ENCODE measurements at regions not wholly inside any gene's neighbourhood (a gene's known extent, or its start where the extent isn't known, plus 50 kb on each side); places are given as distances from the start of the nearest gene placed in this dataset.

DNA sequence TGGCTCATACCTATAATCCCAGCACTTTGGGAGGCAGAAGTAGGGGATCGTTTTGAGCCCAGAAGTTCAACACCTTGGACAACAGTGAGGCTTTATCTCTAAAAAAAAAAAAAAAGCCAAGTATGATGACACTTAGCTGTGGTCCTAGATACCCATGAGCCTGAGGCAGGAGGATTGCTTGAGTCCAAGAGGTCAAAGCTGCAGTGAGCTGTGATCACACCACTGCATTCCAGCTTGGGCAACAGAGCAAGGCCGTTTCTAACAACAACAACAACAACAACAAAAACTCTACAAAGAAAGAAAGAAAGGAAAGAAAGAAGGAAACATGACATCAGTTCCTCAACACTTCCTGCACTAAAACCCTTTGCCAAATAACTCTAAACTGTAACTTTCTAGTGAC lies 265.1 kb upstream of the DACH1 start:
- Histone ChIP-seq H3K4me3 (no peak overlapping the region), H3K36me3 (no peaks in the 10 kb centered on the region), H3K27ac (no peak overlapping the region), H3K4me1 (ENCODE audit: insufficient read depth) (no peaks in the 10 kb centered on the region), H3K27me3 (no peaks in the 10 kb centered on the region), H3K9me3 (no peaks in the 10 kb centered on the region)
- no peak for DNase-seq
- TF ChIP-seq EP300 (IDR thresholded peaks at IDR 0.05) (no peak), POLR2A (IDR thresholded peaks at IDR 0.05) (no peak)
- TF ChIP-seq, protein P1, sequence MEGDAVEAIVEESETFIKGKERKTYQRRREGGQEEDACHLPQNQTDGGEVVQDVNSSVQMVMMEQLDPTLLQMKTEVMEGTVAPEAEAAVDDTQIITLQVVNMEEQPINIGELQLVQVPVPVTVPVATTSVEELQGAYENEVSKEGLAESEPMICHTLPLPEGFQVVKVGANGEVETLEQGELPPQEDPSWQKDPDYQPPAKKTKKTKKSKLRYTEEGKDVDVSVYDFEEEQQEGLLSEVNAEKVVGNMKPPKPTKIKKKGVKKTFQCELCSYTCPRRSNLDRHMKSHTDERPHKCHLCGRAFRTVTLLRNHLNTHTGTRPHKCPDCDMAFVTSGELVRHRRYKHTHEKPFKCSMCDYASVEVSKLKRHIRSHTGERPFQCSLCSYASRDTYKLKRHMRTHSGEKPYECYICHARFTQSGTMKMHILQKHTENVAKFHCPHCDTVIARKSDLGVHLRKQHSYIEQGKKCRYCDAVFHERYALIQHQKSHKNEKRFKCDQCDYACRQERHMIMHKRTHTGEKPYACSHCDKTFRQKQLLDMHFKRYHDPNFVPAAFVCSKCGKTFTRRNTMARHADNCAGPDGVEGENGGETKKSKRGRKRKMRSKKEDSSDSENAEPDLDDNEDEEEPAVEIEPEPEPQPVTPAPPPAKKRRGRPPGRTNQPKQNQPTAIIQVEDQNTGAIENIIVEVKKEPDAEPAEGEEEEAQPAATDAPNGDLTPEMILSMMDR (IDR thresholded peaks at IDR 0.05): no peak
- intact Hi-C loops (cut with DNase I): no loop called here
- WGBS, 3 donors: 34 to 63% (median 35%) methylated on average over 2 of the region's 2 CpGs

GRCh38 chr13:72129117-72129516 lies 262.1 kb upstream of the DACH1 start:
- Histone ChIP-seq H3K27ac (no peak overlapping the region), H3K9me3 (no peaks in the 10 kb centered on the region), H3K4me3 (no peak overlapping the region), H3K27me3 (no peaks in the 10 kb centered on the region), H3K4me1 (ENCODE audit: insufficient read depth) (no peaks in the 10 kb centered on the region), H3K36me3 (no peaks in the 10 kb centered on the region)
- TF ChIP-seq EP300 (IDR thresholded peaks at IDR 0.05) (no peak), POLR2A (IDR thresholded peaks at IDR 0.05) (no peak)
- TF ChIP-seq, protein P1 (IDR thresholded peaks at IDR 0.05): no peak
- 70 to 74% (median 72%) methylated on average over 3 of the region's 3 CpGs for WGBS, 3 donors
- DNase-seq: no peak
- intact Hi-C loops (cut with DNase I): no loop called here

- TF ChIP-seq EP300 (IDR thresholded peaks at IDR 0.05) (no peak), POLR2A (IDR thresholded peaks at IDR 0.05) (no peak)
- TF ChIP-seq, protein P1 (IDR thresholded peaks at IDR 0.05): no peak
- no peak for DNase-seq
- intact Hi-C loops (cut with DNase I): no loop called here
- WGBS, 3 donors: 80 to 90% (median 80%) methylated on average over 1 of the region's 1 CpG
- H3K4me3 ChIP-seq: no peak overlapping the region
- H3K36me3 ChIP-seq: no peaks in the 10 kb centered on the region
- H3K27ac ChIP-seq: no peak overlapping the region
- no peaks in the 10 kb centered on the region for H3K27me3 ChIP-seq
- no peaks in the 10 kb centered on the region for H3K4me1 ChIP-seq (ENCODE audit: insufficient read depth)
- no peaks in the 10 kb centered on the region for H3K9me3 ChIP-seq
These were observed 260.0 kb upstream of the DACH1 start for GRCh38 chr13:72127031-72127430.

DNA sequence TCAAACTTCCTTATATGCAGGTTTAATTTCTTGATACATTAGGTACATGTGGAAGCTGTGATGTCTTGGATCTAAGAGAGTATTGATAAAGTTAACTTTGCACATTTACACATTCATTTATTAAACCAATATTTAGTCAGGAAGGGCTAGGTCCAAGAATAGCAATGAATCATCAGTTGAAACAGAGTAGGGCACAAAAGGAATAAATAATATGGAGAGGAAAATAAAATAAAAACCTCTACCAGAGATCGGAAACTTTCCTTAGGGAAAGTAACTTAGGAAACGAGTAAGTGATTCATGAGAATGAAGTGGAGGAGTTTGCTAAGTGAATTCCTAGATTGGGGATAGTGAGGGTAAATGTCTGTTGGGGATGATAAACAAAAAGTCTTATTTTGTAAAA lies 259.4 kb upstream of the DACH1 start:
- no peak overlapping the region for H3K4me3 ChIP-seq
- H3K27ac ChIP-seq: no peak overlapping the region
- H3K9me3 ChIP-seq: no peaks in the 10 kb centered on the region
- 27 to 32% (median 28%) methylated on average over 2 of the region's 2 CpGs for WGBS, 3 donors
- intact Hi-C loops (cut with DNase I): no loop called here
- no peaks in the 10 kb centered on the region for H3K4me1 ChIP-seq (ENCODE audit: insufficient read depth)
- H3K27me3 ChIP-seq: no peaks in the 10 kb centered on the region
- no peak for DNase-seq
- no peak for TF ChIP-seq POLR2A (IDR thresholded peaks at IDR 0.05)
- TF ChIP-seq, protein P1 (IDR thresholded peaks at IDR 0.05): no peak
- TF ChIP-seq EP300 (IDR thresholded peaks at IDR 0.05): no peak
- no peaks in the 10 kb centered on the region for H3K36me3 ChIP-seq

DNA sequence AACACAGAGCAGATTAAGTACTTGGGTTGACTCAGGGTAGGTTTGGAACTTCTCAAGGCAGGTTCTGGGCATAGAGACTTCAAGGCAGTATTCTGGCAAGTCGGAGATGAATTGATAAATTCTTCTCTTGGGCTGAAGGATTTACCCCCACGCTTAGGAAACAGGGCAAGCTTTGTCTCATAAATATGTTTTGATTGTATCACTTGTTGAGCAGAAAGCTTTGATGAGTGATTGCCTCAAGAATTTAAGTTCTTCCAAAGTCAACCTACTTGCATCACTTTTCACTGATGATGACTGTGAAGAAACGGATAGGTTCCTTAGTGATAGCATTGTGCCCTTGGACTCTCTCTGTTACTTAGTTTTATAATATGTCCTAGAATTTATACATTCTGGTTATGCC lies 258.6 kb upstream of the DACH1 start:
- intact Hi-C loops (cut with DNase I): no loop called here
- no peak for DNase-seq
- no peak overlapping the region for H3K4me3 ChIP-seq
- no peaks in the 10 kb centered on the region for H3K36me3 ChIP-seq
- no peaks in the 10 kb centered on the region for H3K9me3 ChIP-seq
- WGBS, 3 donors: 80 to 83% (median 82%) methylated on average over 3 of the region's 3 CpGs
- H3K27me3 ChIP-seq: no peaks in the 10 kb centered on the region
- H3K27ac ChIP-seq: no peak overlapping the region
- H3K4me1 ChIP-seq (ENCODE audit: insufficient read depth): no peaks in the 10 kb centered on the region
- TF ChIP-seq EP300 (IDR thresholded peaks at IDR 0.05) (no peak), POLR2A (IDR thresholded peaks at IDR 0.05) (no peak)
- TF ChIP-seq, protein P1 (IDR thresholded peaks at IDR 0.05): no peak

All from ovary (tissue), 7 donors.